ENCODE measurements at regions not wholly inside any gene's neighbourhood (a gene's known extent, or its start where the extent isn't known, plus 50 kb on each side); places are given as distances from the start of the nearest gene placed in this dataset.

DNA sequence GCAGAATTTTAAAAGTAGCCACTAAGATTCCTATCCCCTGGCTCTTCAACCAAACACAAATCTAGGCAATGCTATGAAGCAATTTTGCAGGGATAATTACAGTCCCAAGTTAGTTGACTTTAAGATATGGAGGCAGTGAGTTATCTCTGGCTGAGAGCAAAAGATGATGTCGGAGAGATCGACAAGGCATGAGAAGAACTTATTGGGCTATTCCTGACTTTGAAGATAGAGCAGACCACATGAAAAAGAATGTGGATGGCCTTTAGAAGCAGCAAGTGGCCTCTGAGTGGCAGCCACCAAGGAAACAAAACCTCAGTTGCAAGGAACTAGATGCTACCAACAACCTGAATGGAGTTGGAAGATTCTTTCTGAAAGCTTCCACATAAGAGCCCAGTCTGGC is 58.2 kb upstream of the PPM1B start:
- no peaks in the 10 kb centered on the region for H3K9me3 ChIP-seq (ENCODE audit: low read length)
- H2AFZ ChIP-seq (ENCODE audit: low read length): no peak overlapping the region

GRCh38 chr2:44112096-44112495 is 56.6 kb upstream of the PPM1B start:
- Histone ChIP-seq H3F3A (ENCODE audit: insufficient read depth, low read length) (no peaks in the 10 kb centered on the region), H3K36me3 (ENCODE audit: insufficient read depth, low read length) (no peaks in the 10 kb centered on the region), H3K27me3 (ENCODE audit: insufficient read depth, low read length) (no peaks in the 10 kb centered on the region), H2AFZ (ENCODE audit: low read length) (no peak overlapping the region), H3K9me2 (ENCODE audit: low read depth, low read length) (no peaks in the 10 kb centered on the region), H3K9ac (ENCODE audit: low read length) (no peak overlapping the region), H3K4me1 (ENCODE audit: insufficient read depth, low read length, severe bottlenecking) (no peaks in the 10 kb centered on the region), H3K79me2 (ENCODE audit: insufficient read depth, low read length) (no peaks in the 10 kb centered on the region), H3K4me2 (ENCODE audit: low read length) (no peak overlapping the region), H3K9me3 (ENCODE audit: low read length) (no peaks in the 10 kb centered on the region), H4K20me1 (ENCODE audit: insufficient read depth, low read length) (no peaks in the 10 kb centered on the region), H3K27ac (ENCODE audit: low read depth, low read length, poor library complexity, severe bottlenecking) (no peak overlapping the region), H3K4me3 (ENCODE audit: low read depth, low read length, poor library complexity, severe bottlenecking) (no peak overlapping the region)
- no peak for TF ChIP-seq EZH2 (IDR thresholded peaks at IDR 0.05; ENCODE audit: borderline replicate concordance, low read length)
- TF ChIP-seq, protein P1, sequence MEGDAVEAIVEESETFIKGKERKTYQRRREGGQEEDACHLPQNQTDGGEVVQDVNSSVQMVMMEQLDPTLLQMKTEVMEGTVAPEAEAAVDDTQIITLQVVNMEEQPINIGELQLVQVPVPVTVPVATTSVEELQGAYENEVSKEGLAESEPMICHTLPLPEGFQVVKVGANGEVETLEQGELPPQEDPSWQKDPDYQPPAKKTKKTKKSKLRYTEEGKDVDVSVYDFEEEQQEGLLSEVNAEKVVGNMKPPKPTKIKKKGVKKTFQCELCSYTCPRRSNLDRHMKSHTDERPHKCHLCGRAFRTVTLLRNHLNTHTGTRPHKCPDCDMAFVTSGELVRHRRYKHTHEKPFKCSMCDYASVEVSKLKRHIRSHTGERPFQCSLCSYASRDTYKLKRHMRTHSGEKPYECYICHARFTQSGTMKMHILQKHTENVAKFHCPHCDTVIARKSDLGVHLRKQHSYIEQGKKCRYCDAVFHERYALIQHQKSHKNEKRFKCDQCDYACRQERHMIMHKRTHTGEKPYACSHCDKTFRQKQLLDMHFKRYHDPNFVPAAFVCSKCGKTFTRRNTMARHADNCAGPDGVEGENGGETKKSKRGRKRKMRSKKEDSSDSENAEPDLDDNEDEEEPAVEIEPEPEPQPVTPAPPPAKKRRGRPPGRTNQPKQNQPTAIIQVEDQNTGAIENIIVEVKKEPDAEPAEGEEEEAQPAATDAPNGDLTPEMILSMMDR (IDR thresholded peaks at IDR 0.05; ENCODE audit: low read length): no peak

More for the DNA sequence above, 58.2 kb upstream of the PPM1B start:
- no peak overlapping the region for H3K9ac ChIP-seq (ENCODE audit: low read length)
- H3K9me2 ChIP-seq (ENCODE audit: low read depth, low read length): no peaks in the 10 kb centered on the region
- no peaks in the 10 kb centered on the region for H3K27me3 ChIP-seq (ENCODE audit: insufficient read depth, low read length)
- no peaks in the 10 kb centered on the region for H3K4me1 ChIP-seq (ENCODE audit: insufficient read depth, low read length, severe bottlenecking)
- no peak overlapping the region for H3K4me2 ChIP-seq (ENCODE audit: low read length)
- no peaks in the 10 kb centered on the region for H4K20me1 ChIP-seq (ENCODE audit: insufficient read depth, low read length)
- TF ChIP-seq EZH2 (IDR thresholded peaks at IDR 0.05; ENCODE audit: borderline replicate concordance, low read length): no peak
- TF ChIP-seq, protein P1 (IDR thresholded peaks at IDR 0.05; ENCODE audit: low read length): no peak
- no peak overlapping the region for H3K4me3 ChIP-seq (ENCODE audit: low read depth, low read length, poor library complexity, severe bottlenecking)
- no peaks in the 10 kb centered on the region for H3K36me3 ChIP-seq (ENCODE audit: insufficient read depth, low read length)
- no peaks in the 10 kb centered on the region for H3F3A ChIP-seq (ENCODE audit: insufficient read depth, low read length)
- no peak overlapping the region for H3K27ac ChIP-seq (ENCODE audit: low read depth, low read length, poor library complexity, severe bottlenecking)
- no peaks in the 10 kb centered on the region for H3K79me2 ChIP-seq (ENCODE audit: insufficient read depth, low read length)

- H3F3A ChIP-seq (ENCODE audit: insufficient read depth, low read length): no peaks in the 10 kb centered on the region
- H3K27ac ChIP-seq (ENCODE audit: low read depth, low read length, poor library complexity, severe bottlenecking): no peak overlapping the region
- H4K20me1 ChIP-seq (ENCODE audit: insufficient read depth, low read length): no peaks in the 10 kb centered on the region
- H3K27me3 ChIP-seq (ENCODE audit: insufficient read depth, low read length): no peaks in the 10 kb centered on the region
- no peak overlapping the region for H2AFZ ChIP-seq (ENCODE audit: low read length)
- no peak overlapping the region for H3K4me3 ChIP-seq (ENCODE audit: low read depth, low read length, poor library complexity, severe bottlenecking)
- TF ChIP-seq EZH2 (IDR thresholded peaks at IDR 0.05; ENCODE audit: borderline replicate concordance, low read length): no peak
- TF ChIP-seq, protein P1 (IDR thresholded peaks at IDR 0.05; ENCODE audit: low read length): no peak
- no peaks in the 10 kb centered on the region for H3K36me3 ChIP-seq (ENCODE audit: insufficient read depth, low read length)
- no peak overlapping the region for H3K4me2 ChIP-seq (ENCODE audit: low read length)
- H3K9ac ChIP-seq (ENCODE audit: low read length): no peak overlapping the region
- H3K4me1 ChIP-seq (ENCODE audit: insufficient read depth, low read length, severe bottlenecking): no peaks in the 10 kb centered on the region
- H3K9me3 ChIP-seq (ENCODE audit: low read length): no peaks in the 10 kb centered on the region
- no peaks in the 10 kb centered on the region for H3K9me2 ChIP-seq (ENCODE audit: low read depth, low read length)
- H3K79me2 ChIP-seq (ENCODE audit: insufficient read depth, low read length): no peaks in the 10 kb centered on the region
Measured at GRCh38 chr2:44116319-44116718, 52.4 kb upstream of the PPM1B start.
